Umbilical cord (tissue), 1 donor: ENCODE measurements at regions not wholly inside any gene's neighbourhood (a gene's known extent, or its start where the extent isn't known, plus 50 kb on each side); places are given as distances from the start of the nearest gene placed in this dataset.
"Not testable (repeated sequence)": the region's sequence is repeated elsewhere in the genome, so short reads cannot be mapped to it uniquely, and the experiment has no call there.

Source experiments
- DNase-seq: peaks from one replicate; pipeline ENCODE4 v3.0.0-alpha.2; 2015; ENCODE audit warnings: low spot score

DNA sequence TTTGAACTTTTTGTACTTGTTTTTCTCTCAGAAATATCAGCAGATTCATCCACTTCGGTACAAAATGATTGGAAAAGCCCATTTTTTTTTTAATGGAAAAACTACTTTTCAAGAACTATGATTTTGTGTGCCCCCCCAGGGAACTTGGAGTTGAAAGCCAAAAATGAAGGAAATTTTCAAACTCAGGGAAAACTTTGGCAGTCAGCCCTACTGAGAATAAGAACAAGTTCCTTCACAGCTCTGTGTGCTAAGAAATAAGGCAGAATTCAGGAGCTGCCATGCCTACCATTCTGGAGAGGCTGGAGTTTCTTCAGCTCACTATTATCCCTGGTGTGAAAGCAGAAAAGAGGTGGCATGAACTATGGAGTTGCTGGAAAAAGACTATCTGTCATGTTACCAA lies 226.0 kb upstream of the SLC35G4 start:
- peak; percentile 6 for DNase-seq

DNA sequence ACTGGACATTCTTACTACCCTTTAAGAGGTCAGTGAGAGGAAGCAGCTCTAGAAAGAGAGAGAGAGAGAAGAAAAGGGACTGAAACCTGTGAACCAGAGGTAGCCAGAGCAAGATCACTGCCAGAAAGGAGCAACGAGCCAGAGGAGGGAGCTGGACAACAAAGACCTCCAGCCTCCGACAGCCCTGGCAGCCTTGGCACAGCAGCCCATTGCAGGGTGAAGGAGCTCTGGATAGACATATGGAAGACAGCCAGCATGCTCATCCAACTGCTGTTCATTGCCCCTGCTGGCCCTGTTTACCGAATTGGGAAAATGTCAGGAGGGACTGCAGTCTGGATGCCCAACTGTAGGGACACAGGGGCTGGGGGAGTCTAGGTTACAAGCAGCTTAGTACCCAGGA lies 228.4 kb upstream of the SLC35G4 start:
- DNase-seq: no peak

- DNase-seq: no peak
Measured at GRCh38 chr18:11379660-11380059, 229.7 kb upstream of the SLC35G4 start.

DNA sequence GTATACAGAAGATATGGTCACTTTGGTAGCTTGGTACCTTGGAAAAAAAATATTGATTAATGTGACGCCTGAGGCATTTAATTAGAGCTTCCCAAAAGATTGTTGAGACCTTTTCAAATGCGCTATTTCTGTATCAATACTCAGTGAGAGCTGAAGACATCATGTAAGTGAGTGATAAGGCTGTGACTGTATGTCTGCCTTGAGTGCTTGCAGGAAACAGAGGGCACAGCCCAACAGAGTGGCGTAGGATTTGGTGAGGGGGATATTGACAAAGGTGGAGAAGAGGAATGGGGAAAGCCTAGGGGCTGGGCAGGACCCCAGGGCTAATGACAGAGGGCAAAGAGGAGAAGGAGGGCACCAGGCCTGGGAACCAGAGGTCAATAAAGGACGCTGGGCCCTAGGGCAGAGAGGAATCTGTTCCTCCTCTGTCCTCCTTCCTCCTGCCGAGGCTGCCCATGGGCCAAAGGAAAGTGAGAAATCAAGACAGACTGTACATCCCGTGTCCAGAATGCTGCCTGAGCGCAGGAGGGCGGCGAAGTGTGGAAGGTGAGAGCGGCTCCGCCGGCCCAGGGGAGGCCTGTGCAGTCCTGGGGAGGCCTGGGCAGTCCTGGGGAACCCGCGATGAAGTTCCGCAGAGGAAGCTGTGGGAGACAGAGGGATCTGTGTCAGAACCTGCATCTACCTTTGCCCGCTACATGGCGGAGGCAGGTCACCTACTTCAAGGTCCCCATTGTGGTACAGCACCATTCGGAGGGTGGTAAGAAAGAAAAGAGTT lies 228.6 kb upstream of the PIEZO2 start:
- no peak for DNase-seq

GRCh38 chr18:11372163-11372562 lies 222.8 kb upstream of the PIEZO2 start:
- no peak for DNase-seq

DNA sequence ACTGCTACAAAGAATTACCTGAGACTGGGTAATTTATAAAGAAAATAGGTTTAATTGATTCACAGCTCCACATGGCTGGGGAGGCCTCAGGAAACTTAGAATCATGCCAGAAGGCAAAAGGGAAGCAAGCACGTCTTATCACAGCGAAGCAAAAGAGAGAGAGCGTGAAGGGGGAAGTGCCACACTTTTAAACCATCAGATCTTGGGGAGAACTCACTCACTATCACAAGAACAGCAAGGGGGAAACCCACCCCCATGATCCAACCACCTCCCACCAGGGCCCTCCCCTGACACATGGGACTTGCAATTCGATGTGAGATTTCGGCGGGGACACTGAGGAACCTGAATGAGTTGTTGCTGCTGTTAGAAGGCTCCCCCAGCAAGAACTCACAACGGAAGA lies 220.2 kb upstream of the PIEZO2 start:
- DNase-seq: no peak

DNA sequence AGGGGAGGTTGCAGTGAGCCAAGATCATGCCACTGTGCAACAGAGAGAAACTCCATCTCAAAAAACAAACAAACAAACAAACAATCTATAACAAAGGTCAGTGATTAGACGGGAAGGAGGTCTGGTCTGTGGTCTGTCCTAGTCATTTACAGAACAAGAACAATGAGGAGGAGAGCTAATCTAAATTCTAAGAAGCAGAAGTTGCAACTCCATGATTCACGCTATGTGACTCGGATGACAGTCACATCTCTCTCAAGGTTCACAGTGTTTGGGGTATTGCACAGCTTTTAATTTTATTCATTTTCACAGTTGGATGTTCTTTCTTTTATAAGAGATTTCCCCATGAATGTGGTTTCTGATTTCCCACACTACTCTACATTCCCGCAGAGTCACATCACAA lies 218.7 kb upstream of the PIEZO2 start:
- no peak for DNase-seq

GRCh38 chr18:11367351-11367750 lies 218.0 kb upstream of the PIEZO2 start:
- DNase-seq: no peak

GRCh38 chr18:11366410-11366809 lies 217.0 kb upstream of the PIEZO2 start:
- peak; percentile 44 for DNase-seq

DNA sequence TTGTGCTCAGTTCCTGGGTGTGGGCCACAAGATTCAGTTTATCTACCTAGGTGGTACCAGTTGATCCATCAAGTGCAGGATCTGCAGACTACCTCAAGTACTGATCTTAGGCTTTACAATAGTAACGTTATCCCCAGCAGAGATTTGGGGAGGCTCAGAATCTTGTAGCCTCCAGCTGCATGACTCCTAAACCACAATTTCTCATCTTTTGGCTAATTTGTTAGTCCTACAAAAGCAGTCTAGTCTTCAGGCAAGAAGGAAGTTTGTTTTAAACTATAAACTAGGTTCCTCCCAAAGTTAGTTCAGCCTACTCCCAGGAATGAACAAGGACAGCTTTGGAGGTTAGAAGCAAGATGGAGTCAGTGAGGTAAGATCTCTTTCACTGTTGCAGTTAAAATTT lies 213.5 kb upstream of the PIEZO2 start:
- DNase-seq: no peak

GRCh38 chr18:11361862-11362261 lies 212.5 kb upstream of the PIEZO2 start:
- DNase-seq: not testable (repeated sequence)

- DNase-seq: no peak
Measured at GRCh38 chr18:11357678-11358077, 208.3 kb upstream of the PIEZO2 start.

DNA sequence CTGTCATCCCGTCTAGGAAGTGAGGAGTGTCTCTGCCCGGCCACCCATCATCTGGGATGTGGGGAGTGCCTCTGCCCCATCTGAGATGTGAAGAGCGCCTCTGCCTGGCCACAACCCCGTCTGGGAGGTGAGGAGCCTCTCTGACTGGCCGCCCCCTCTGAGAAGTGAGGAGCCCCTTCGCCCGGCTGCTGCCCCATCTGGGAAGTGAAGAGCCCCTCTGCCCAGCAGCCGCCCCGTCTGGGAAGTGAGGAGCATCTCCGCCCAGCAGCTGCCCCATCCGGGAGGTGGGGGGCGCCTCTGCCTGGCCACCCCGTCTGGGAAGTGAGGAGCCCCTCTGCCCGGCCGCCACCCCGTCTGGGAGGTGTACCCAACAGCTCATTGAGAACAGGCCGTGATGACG lies 195.2 kb upstream of the PIEZO2 start:
- not testable (repeated sequence) for DNase-seq

DNA sequence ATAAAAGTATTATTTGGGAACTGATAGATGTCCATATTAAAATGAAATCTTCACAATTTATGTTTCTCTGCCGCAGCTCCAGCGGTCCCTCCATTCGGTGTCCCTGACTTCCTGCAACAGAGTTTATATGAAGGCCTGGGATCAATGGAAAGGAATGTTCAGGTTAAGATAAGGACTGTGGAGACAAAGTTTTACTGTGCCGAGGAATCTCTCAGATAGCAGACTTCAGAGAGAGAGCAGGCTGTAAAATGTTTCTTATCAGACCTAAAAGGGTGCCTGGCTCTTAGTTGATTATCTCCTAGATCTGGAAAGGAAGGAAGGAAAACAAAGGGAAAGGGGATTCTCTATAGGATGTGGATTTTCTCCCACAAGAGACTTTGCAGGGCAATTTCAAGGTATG lies 193.7 kb upstream of the PIEZO2 start:
- no peak for DNase-seq

GRCh38 chr18:11342115-11342514 lies 192.7 kb upstream of the PIEZO2 start:
- DNase-seq: not testable (repeated sequence)

DNA sequence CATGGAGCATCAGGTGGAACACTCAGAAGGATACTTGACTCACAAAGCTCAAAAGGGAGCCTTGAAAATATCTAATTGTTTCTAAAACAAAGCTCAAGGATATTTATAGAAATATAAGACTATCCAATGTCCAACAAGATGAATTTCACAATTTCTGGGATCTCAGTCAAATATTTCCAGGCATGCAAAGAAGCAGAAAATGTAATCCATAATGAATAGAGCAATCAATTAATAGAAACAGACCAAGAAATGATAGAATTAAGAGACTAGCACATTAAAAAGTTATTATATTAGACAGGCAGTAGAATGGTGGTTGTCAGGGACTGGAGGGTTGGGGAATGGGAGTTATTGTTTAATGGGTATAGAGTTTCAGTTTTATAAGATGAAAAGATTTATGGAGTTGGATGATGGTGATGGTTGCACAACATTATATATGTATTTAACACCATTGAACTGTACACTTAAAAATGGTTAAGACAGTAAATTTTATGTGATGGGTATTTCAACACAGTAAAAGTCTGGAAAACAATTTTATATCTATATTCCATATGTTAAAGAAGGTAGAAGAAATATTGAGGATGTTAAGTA lies 189.9 kb upstream of the PIEZO2 start:
- DNase-seq: no peak

DNA sequence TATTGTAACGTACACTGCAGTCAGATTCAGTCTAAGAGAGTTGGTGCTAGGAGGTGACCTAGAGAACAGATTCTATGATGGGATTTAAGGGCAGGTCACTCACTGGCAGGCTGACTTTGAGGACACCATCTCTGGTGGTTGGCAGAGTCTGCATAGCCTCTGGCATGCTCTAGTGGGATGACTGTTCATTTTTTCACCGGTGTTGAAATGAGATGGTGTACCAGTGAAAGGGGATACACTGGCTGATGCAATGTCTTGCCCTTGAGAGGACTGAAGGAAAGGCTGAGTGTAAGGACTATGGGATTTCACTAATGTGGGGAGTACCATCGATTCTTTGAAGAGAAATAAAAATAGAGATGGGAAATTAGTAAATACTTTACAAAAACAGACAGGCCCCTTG lies 186.9 kb upstream of the PIEZO2 start:
- DNase-seq: no peak

DNA sequence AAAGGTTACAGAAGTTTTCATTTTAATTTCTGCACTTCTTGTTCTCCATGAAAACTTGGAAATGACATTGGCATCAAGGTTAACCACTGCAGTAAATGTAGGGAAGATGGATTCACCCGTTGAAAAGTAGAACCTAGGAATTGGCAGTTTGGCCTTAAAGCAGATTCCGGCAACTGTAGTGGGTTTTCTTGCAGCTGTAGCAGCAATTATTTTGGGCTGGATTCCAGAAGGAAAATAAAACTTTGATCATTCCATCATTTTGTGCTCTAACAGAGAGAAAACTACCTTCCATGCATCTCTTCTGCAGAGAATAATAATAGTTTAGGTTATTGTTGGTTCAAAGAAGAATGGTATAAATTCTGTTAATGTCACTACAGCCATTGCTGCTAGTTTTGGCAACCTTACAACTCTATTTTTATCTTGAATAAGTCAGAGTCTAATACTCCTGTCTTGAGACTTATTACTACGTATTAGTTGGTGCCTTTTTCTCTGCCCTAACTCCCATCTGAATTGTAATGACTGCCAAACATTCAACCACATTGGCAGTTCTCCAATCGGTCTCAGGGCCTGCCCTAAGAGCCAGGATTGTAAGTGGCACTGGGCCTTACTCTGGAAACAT lies 178.1 kb upstream of the PIEZO2 start:
- DNase-seq: no peak

DNA sequence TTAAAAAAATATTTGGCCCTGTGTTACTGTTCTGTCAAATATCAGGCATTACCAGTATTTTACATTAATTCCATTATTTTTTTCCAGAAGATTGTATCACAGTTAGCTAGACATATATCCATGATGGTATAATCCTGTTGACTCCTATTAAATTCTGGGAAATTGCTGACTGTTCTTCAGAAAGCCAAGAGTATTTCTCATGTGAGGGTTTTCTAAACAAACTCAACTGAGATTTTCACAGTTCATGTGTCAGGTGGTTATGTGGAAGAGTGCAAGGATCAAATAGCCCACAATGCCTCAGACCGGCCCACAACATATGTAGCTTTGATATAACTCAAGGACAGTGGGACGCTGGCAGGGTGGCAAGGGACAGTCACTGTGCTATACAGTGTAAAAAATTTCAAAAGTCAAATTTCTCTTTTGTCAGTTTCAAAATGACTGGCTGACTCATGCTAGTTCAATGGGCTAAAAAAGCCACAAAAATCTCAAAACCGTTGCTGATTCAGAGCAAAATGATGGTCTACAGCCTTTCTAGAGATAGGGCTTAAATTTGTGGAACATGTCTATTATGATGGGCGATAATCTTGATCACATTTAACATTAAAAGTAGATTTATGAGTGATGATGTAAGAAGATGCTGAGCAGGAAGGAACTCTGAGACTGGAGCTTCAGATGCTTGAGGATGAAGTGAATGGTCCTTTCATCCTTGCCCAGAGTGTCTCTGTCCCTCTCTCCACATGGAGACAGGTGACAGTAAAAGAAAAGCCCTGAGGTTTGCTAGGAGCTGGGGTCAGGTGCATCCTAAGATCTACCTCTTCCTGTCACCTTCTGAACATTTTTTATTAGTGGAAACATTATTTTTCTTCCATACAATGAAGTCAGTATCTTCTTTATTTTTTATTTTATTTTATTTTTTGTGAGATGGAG lies 175.8 kb upstream of the PIEZO2 start:
- DNase-seq: peak; percentile 42

GRCh38 chr18:11324510-11324909 lies 175.1 kb upstream of the PIEZO2 start:
- DNase-seq: peak; percentile 47

DNA sequence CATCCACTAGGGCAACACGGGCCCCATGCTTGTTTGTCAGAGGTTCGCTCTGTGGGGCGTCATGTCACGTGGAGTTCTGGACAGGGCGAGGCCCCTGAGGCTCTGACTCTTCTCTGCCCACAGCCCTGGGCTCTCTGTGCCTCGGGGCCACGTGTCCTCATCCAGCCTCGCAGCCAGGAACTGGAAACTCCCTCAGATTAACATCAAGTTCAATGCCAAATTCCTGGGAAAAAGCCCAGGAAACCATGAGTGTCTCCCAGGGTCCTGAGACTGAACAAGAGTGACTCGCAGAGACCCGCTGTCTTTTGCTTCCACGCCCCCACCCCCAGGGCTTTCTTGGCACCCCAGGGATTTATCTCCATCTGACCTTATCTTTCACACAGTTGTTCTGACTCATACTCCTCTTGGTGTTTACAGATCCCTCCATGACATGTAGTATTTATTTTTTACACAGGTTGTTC lies 174.0 kb upstream of the PIEZO2 start:
- DNase-seq: peak; percentile 22

DNA sequence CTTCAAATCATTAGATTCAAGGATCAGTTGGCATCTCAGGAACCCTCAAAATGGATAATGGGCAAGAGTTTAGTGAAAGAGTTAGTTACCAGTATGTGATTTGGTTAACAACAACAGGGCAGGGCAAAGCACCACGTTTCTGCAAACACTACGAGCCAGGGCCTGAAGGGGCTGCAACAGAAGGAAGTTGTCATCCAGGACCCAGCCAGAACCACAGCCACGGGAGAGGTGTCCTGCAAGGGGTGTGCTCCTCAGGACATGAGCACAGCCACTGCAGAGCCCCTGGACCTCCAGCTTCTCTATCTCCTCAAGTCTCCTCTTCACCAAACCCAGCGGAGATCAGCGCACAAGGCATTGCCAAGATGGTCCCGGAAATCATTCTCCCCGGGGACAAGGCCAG lies 173.3 kb upstream of the PIEZO2 start:
- no peak for DNase-seq
